ELF-1 (cell line): ENCODE measurements at regions not wholly inside any gene's neighbourhood (a gene's known extent, or its start where the extent isn't known, plus 50 kb on each side); places are given as distances from the start of the nearest gene placed in this dataset.
A peak's percentile ranks its signal among the peaks of the same experiment; 100 is the strongest.
"Not testable (repeated sequence)": the region's sequence is repeated elsewhere in the genome, so short reads cannot be mapped to it uniquely, and the experiment has no call there.

Experiments
- DNase-seq: peaks from one replicate; pipeline ENCODE4 v3.0.0-alpha.2; 2016; ENCODE audit warnings: low read depth, low spot score

DNA sequence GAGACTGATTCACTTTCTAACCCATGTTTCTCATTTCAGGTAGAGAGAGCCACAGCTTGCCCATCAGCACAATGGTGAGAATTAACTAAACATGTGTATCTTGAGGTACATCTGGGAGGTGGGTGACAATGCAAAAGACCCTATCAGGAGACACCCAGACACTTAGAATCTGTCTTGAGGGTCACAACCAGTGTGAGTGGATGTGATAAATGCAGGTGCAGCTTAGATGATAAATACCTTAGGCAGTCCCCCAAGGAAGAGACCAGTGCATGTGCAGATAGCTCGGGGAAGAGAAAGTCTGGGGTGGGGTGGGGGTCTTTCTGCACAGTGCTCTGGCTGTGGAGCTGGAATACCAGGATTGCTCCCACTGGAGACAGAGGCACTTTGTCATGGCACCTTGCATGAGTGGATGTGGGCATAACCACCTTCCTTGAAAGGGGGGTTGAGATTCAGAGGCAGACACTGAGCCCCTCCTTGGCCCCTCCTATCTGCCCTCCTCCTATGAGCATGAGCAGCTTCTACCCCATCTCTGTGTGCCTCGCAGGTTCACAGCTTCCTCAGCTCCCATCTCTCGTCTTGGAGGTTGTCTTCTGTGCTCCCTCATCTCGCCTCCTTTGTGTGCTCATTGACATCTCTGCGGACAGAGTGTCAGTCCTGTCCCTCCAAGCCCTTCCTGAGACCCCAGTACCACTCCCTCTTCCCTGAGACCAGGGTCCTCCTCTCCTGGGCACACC lies 349.8 kb downstream of the TCERG1L start:
- DNase-seq, result no peak

DNA sequence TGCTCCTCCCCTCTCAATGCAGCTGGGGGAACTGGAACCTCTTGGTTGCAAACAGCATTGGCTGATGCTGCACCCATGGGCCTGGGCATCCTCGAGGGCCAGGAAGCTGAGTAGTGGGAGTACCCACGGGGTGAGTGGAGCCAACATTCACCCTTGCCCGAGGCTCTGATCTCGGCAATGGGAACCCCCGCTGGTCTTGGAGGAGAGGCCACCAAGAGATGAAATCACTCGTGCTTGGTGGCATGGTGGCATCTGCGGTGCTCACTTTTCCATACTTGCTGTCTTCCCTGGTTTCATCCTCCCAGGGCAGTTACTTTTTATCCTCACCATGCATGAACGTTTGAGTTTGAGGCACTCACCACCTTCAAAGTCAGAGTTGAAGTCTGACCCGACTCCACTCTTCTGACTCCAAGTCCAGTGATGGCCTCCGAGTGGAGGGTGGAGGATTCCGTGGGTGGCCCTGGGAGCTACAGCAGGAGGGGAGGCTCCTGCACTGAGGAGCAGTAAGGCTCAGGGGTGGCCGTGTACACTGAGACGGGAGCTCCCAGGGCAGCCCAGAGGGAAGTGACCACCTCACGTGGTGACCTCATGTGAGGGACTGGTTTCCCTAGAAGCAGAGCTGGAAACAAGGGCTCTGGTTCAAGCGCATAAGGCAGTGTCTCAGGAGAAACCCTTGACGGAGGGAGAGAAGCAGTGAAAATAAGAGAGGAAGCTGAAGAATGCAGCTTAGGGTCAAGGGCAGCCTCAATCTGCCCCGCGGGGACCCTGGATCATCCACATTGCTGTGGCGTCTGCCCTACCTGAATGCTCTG lies 349.1 kb downstream of the TCERG1L start:
- DNase-seq, result peak; percentile 5

DNA sequence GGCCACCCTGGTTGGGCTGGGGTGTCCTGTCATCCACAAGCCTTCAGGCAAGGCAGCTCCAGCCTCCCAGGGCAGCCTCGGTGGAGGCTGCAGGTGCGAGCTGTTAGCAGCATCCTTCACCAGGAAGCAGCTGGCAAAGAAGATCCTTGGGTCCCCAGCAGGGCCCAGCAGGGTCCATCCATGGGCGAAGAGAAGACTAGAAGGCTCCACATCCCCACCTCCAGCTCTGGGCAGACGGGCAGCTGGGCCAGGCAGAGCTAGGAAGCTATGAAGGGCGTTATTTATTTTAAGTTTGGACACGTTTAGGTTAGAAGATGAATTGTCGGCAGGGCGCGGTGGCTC lies 348.5 kb downstream of the TCERG1L start:
- no peak for DNase-seq

DNA sequence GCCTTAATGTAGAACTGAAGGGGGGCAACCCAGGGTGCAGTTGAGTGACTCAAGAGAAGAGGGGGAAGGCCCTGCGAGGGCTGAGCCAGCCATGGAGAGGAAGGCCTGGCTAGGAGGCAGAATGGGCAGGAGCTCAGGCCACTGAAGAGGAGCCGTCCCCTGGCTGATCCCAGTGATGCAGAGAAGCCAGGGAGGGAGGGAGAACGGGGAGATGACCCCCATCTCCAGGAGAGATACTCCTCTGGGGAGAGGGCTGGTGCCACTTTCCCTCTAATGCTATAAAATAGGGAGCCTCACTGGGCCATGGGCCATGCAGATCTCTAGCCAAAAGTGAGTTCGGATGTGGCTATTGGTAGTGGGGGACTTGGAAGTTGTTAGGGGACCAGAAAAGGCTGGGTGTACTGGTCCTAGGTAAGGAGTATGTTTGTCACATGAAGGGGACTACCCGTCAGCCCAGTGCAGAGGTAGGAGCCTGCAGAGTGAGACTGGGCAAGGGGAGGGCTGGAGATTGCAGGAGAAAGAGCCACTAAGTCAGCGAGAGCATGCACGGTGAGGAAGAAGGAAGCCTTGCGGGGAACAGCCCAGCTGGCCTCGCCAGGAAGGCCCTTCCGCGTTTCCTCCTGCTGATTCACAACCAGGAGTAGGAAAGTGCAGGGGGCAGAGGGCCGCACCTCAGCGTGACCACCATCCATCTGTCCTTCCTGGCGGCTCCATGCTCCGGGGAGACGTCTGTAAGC lies 347.6 kb downstream of the TCERG1L start:
- DNase-seq, result no peak

DNA sequence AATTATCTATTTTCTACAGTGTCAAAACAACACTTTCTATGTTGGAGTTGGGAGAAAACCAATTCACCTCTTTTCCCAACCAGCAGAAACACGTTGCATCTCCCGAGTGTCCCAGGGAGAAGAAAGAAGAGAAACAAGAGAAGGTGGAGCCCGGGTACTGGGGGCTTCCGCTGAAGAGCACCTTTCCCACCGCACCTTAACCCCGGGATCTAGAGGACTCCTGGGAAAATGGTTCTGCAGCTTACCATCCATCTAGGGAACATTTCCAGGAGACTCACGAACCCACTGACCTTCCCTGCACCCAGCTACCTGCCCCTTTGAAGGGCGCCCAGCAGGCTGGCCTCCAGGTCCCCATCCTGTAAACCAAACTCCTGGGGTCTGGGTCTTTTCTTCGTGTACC lies 346.8 kb downstream of the TCERG1L start:
- DNase-seq, result no peak

DNA sequence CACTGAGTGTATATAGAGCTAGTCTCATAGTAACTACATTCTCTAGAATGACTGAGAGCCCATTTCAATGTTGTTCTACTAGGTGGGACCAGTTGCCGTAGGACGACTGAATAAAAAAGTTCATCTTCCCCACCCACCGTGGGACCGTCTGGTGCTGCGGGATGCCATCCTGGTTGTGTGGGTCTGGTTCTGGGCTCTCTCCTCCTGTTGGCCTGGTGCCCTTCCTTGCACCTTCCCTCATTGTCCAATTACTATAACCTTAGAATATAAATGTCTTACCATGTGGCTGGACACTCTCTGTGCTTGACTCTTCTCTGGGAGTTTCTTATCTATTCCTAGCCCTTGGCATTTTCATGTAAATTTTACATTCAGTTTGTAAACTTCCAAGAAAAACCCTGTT lies 344.4 kb downstream of the TCERG1L start:
- DNase-seq, result no peak

DNA sequence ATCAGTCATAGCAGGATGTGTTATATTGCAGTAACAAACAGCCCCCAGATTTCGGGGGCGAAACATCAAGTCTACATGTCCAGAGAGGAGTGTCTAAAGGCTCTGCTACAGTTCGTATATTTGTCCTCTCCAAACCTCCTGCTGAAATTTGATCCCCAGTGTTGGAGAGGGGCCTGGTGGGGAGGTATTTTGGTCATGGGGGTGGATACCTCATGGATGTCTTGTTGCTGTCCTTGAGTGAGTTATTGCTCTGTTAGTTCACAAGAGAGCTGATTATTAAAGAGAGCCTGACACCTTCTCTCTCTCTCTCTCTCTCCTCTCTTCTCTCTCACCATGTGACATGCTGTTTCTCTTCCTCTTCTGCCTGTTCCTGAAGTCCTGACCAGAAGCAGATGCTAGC lies 343.7 kb downstream of the TCERG1L start:
- DNase-seq, result peak; percentile 5

DNA sequence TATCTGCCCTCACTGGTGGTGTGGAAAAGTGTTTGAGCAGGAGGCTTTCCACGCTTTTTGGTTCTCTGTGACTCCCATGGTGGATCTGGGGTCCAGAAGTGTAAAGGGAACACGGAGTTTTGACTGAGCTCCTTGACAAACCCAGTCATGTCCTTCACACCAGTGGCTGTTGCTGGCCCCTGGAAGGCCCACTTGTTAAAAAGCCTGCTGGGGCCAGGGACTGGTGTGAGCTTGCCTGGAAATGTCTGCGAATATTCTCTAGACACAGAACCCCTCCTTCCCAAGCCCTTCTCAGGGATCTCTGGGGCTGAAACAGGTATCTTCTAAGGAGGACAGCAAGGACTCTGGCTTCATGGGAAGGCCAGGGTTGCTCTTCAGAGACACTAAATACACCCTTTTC lies 343.0 kb downstream of the TCERG1L start:
- DNase-seq, result no peak

DNA sequence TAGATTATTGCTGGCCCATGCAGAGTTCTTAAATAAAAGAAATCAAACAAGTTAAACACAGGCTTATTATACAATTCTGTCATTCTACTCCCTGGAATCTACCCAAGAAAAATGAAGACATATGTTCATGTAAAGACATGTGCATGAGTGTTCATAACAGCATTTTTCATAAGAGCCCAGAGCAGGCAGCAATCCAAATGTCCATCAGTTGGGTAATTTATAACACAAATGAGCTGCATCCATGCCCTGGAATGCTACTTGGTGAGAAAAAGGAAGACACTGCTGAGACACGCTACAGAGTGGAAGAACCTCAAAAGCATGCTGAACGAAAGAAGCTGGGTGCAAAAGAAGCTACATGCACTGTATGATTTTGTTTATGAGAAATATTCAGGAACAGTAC lies 342.6 kb downstream of the TCERG1L start:
- no peak for DNase-seq

DNA sequence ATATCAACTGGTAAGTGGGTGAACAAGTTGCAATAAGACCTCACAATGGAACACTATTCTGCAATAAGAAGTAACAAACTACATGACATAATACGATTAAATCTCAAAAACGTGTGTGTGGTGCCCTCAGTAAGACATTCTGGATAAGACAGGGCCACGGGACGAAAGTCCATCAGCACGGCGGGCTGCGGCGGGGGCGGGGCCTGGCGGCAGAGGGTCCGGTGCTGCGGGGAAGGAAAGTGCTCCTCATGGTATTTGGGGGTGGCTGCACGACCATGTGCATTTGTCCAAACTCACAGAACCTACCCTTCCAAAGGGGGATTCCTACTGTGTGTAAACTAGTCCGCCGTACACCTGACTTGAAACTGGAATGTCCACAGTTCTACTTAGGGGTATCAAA lies 341.8 kb downstream of the TCERG1L start:
- no peak for DNase-seq

DNA sequence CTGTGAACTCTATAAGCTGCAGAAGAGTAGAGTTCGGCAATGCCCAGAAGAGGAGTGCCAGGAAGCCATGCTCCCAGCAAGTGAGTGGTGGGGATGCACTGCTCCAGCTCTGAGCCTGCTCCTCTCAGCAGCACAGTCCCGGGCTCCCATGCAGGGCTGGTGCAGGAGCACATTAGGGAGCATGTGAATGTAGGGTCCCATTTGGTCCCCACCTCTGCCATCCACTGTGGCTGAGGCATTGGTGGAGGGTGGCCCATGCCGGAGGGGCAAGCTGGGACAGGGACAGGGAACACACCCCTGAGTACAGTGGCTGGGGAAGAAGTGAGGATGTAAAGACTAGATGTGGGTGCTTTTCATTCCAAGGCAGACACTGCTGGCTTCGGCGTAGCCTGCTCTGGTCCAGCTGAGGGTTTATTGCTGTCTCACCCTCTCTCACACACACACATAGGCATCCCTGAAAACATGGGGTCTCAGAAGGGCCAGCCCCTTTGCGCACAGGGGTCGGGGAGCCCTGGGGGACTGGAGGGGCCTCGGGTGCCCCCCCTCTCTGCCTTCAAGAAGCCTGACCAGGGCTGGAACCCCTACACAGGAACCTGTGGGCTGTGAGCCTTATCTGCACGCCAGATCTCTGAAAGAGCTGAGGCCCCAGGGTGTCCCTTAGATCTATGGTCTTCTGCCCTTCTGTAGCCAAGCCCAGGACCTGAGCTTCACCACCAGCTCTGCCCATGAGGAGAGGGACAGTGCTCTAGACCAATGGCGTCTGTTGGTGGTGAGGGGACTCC lies 341.0 kb downstream of the TCERG1L start:
- no peak for DNase-seq

DNA sequence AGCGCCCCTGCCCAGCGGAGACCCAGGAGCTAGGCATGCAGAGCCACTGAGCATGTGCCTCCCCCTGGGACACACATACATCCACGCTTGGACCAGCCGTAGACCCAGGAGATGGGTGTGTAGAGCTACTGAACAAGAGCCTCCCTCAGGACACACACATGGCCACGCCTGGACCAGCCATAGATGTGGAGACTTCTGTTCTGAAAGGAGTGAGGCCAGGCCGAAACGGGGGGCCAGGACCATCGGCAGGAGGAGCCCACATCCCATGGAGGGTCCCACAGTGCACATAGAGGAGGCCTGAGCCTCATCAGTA lies 340.4 kb downstream of the TCERG1L start:
- no peak for DNase-seq

DNA sequence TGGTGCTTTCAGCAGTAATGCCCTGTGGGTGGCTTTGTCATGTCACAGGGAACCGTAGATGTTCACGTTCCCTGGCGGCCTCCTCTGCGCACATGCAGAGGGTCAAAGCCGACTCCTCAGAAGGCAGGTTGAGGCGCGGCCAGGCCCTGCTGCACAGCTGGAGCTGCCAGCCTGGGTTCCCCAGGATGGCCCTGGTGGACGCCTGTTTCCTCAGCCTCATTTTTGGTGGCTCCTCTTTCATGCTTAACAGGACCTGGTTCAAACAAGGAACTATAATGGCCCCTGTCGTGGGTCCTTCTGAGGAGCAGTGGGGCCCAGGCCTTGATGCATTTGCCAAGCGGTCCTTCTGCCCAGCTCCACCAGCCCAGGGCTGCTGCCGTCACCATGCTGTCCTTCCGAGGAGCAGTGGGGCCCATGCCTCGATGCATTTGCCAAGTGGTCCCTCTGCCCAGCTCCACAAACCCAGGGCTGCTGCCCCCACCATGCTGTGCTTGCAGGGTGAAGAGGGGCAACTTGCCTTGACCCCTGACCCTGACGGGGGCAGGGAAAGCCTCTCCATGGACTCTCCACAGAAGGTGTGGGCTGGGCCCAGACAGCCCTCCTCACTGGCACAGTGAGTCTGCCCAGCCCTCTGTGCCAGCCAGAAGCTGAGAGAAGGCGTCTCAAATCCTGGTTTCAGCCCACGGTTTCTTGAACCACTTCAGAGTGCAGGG lies 338.2 kb downstream of the TCERG1L start:
- no peak for DNase-seq

DNA sequence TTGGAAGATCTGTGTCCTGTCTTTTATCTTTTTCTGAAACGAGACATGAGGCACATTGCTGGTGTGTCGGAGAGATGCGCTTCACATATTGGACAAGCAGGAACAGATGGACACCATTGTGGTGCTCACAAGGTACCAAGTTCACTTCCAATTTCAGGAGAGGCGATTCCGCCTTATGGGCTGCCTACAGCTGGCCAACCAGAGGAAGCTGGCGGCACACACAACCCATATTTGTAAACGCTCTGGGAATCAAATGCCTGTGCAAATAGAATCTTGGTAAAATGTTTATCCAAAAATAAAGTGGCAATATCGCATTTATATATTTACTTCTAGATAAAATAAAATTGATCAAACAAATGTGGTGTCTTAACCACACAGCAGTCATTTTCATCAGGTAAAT lies 337.4 kb downstream of the TCERG1L start:
- DNase-seq, result no peak

DNA sequence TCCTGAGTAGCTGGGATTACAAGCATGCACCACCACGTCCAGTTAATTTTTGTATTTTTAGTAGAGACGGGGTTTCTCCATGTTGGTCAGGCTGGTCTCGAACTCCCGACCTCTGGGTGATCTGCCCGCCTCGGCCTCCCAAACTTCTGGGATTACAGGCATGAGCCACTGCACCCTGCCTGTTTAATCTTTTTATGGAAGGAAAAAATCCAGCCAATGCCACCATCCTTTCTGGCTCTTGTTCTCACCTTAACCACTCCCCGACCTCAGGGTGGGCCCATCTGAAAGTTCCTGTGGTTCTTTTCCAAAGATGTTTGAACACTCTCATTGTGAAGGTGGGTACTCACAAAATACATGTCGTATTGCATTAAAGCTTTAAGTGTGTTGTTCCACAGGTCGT lies 336.2 kb downstream of the TCERG1L start:
- DNase-seq, result not testable (repeated sequence)

DNA sequence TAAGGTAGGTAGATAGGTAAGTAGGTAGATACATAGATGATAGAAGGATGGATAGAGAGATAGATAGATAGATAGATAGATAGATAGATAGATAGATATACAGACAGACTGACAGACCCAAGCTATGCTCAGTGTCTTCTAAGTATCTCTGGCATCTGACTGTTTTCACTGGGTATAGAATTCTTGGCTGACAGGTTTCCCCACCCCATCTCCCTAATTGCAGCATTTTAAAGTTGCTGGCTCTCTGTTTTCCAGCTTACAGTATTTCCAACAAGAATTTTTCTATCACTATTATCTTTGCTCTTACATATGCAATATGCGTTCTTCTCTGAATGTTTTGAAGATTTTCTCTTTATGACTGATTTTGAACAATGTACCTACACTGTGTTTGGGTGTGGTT lies 328.7 kb downstream of the TCERG1L start:
- no peak for DNase-seq

DNA sequence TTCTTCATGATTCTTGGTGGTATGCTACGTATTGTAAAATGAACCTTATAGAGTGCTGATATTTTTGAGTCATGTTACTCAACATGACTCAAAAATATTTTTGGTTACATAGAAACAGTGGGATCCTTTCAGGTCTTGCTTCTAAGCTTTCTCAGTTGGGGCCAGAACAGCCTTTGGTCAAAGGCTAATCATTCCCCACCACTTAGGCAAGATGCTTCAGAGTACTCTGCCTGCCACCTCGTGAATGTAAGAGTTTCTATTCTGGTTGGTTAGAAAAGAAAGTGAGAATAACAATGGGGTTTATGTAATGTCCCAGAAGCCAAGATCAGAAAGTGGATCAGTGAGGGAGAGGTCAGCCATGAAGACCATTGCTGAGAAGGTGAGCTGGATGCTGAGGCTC lies 327.8 kb downstream of the TCERG1L start:
- no peak for DNase-seq

DNA sequence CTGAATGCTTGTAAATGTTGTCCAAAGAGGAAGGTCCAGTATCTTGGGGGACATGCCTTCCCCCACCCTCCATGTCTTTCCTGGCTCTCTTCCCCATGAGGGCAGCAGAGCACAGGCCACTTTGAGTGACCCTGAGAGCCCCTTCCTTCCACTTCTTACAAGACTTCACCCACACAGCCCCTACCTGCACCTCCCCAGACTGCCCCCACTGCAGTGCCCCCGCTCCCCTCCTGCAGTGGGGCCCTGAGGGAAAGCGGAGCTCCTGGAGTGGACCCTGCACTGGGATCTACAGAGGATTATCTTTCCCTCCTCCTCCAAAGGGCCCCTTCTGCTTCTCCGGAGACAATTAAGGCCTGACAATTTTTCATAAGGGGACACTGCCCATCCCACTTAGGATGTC lies 326.8 kb downstream of the TCERG1L start:
- DNase-seq, result no peak

DNA sequence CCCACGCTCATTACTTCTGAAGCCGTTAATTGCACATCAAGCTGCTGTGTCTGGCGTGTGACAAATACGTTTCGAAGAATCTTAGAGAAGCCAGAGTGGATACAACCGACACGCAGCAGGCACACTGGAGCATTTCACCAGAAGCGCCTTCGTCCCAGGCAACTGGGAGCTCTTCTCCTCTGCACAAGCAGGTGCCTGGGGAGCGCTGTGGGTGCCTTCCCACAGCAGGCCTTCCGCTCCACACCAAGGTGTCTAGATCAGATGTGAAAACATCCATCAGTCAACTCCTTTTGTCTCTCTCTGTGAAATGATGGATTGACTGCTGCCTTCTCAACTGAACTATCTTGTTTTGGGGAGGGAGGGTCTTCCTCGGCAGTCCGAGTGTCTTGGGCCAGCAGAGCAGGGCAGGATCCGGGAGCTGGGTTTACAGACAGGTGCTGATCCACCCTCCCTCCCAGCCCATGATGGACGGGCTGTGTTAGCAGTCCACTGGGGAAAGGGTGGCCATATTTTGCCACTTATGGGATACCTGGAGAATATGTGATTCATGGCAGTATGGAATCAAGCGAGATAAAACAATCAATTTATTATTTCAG lies 326.3 kb downstream of the TCERG1L start:
- no peak for DNase-seq

DNA sequence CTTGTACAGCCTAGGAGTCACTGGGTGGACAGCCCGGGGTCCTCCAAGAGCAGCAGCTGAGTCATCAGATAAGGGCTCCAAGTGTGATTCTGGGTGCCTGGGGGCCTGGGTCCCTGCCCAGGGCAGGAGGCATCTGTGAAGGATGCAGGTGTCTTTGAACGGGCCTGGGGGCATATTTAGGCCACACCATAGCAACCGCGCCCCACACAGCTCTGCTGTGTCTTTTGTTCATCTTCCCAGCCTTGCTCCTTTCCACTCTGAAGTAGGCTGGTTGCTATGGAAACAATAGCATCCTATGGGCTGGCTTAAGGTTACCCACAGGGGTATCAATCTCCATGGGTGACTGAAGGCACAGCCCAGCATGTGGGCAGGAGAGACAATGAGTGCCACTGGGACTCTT lies 324.7 kb downstream of the TCERG1L start:
- no peak for DNase-seq

DNA sequence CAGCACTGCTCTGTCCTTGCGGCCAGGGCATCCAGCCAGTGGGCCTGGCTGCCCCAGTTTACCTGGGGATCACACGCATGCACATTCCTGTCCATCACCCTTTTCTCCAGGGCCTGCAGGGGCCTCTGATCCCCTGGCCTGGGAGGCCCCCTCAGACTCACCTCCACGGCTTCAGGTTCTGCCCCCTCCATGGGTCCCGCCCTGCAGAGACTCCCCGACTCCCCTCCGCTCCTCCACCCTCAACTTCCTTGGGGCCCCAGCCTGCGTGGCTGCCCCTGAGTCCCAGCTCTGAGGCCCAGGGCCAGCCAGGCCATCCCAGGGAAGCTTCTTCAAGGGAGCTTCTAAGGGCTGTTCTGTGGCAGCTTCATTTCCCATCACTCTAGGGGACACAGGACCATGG lies 324.1 kb downstream of the TCERG1L start:
- DNase-seq, result no peak
